Activated B cell treated with CpG ODN at 0.5 μM for 24 hours (primary cell): ENCODE measurements at regions not wholly inside any gene's neighbourhood (a gene's known extent, or its start where the extent isn't known, plus 50 kb on each side); places are given as distances from the start of the nearest gene placed in this dataset.

Source experiments
- ATAC-seq: fragments of 200-7000 bp; cut with Tn5 transposase; one replicate; pipeline ENCODE4 v1.10.0; 2021; ENCODE audit warnings: low read depth, mild to moderate bottlenecking, moderate library complexity
- CTCF ChIA-PET: fragments of 350-600 bp; sonication (Branson Sonifier 250); formaldehyde crosslinking; loops from one replicate; lab custom pipeline; 2021; ENCODE audit warnings: antibody characterized with exemption; lab: Charles Lee
- POLR2A ChIA-PET: fragments of 350-600 bp; sonication (Branson Sonifier 250); formaldehyde crosslinking; loops from one replicate; lab custom pipeline; 2021; ENCODE audit warnings: antibody characterized with exemption; lab: Charles Lee
- DNase-seq: peaks from one replicate; pipeline ENCODE4 v3.0.0; 2022
- H3K27ac Mint-ChIP-seq: one replicate; pipeline ENCODE4 v1.8.0; 2020; ENCODE audit warnings: mixed read lengths
- H3K27me3 Mint-ChIP-seq: one replicate; pipeline ENCODE4 v1.8.0; 2021; ENCODE audit warnings: mixed read lengths
- H3K36me3 Mint-ChIP-seq: one replicate; pipeline ENCODE4 v1.8.0; 2021; ENCODE audit warnings: low read depth, mixed read lengths
- H3K4me1 Mint-ChIP-seq: one replicate; pipeline ENCODE4 v1.8.0; 2021; ENCODE audit warnings: mixed read lengths
- H3K4me3 Mint-ChIP-seq: one replicate; pipeline ENCODE4 v1.8.0; 2020; ENCODE audit warnings: mild to moderate bottlenecking, mixed read lengths
- H3K9me3 Mint-ChIP-seq: one replicate; pipeline ENCODE4 v1.8.0; 2020; ENCODE audit warnings: mixed read lengths
- intact Hi-C: fragments of 100-400 bp; cut with micrococcal nuclease; formaldehyde crosslinking; loops from one replicate; pipeline ENCODE4 v1.15.1; 2024
- TF ChIP-seq, protein P1 (sequence below): fragments of 200-600 bp; IDR thresholded peaks from one replicate; pipeline ENCODE4 v1.8.0; 2022; ENCODE audit warnings: antibody characterized with exemption, mild to moderate bottlenecking

DNA sequence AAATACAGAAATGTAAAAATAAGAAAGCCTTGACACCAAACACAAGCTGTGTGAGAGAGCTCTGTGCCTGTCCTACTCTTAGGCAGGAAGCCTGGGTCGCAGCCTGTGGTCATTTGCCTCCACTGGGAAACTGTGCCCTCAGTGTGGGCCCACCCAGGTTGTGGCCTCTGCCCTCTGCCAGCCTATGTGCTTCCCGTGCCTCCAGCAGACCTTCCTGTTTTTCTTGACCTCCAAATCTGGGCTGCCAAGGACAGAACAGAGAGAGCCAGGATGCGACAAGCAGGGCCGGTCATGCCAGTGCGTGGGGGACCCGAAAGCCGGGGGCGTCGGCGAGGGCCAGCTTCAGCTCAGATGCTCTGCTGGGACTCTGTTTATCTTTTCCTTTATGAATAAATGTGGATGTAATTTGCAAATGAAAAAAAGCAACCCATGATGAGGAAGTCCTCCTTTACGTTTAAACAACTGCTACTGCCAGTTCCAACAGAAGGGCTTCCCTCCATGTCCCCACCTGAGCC lies 189.2 kb upstream of the EXOC2 start:
- H3K4me1 Mint-ChIP-seq = no peaks in the 10 kb centered on the region
- no peak overlapping the region for H3K4me3 Mint-ChIP-seq
- ATAC-seq = no peak
- intact Hi-C loops = no loop called here
- POLR2A ChIA-PET = no interaction called here
- no peaks in the 10 kb centered on the region for H3K9me3 Mint-ChIP-seq
- DNase-seq = no peak
- TF ChIP-seq, protein P1, sequence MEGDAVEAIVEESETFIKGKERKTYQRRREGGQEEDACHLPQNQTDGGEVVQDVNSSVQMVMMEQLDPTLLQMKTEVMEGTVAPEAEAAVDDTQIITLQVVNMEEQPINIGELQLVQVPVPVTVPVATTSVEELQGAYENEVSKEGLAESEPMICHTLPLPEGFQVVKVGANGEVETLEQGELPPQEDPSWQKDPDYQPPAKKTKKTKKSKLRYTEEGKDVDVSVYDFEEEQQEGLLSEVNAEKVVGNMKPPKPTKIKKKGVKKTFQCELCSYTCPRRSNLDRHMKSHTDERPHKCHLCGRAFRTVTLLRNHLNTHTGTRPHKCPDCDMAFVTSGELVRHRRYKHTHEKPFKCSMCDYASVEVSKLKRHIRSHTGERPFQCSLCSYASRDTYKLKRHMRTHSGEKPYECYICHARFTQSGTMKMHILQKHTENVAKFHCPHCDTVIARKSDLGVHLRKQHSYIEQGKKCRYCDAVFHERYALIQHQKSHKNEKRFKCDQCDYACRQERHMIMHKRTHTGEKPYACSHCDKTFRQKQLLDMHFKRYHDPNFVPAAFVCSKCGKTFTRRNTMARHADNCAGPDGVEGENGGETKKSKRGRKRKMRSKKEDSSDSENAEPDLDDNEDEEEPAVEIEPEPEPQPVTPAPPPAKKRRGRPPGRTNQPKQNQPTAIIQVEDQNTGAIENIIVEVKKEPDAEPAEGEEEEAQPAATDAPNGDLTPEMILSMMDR = no peak
- no peak overlapping the region for H3K27ac Mint-ChIP-seq
- peaks cover 28% of the 10 kb centered on the region for H3K27me3 Mint-ChIP-seq
- CTCF ChIA-PET = no interaction called here
- H3K36me3 Mint-ChIP-seq = no peaks in the 10 kb centered on the region

DNA sequence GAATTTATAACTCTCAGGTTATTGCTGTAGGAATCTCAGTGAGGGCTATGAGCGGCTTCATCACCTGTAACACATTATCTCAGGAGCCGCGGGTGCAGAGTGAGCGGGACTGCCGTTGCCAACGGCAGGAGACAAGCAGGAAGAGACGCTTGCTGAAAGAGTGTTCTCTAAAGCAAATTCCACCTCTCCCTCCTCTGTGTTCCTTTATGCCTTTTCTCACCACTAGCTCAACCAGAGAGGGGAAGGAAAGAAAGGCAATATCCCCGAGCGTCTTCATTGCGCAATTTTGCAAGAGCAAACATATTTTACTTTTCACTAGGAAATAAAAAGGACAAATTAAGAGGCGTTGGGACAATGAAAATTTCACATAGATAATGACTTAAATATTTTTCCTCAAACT lies 185.2 kb upstream of the EXOC2 start:
- H3K27ac Mint-ChIP-seq = no peak overlapping the region
- H3K36me3 Mint-ChIP-seq = no peaks in the 10 kb centered on the region
- intact Hi-C loops = no loop called here
- CTCF ChIA-PET = no interaction called here
- ATAC-seq = no peak
- no peaks in the 10 kb centered on the region for H3K9me3 Mint-ChIP-seq
- no peaks in the 10 kb centered on the region for H3K4me1 Mint-ChIP-seq
- no peak for DNase-seq
- H3K27me3 Mint-ChIP-seq = peaks cover 25% of the 10 kb centered on the region
- TF ChIP-seq, protein P1 = no peak
- POLR2A ChIA-PET = no interaction called here
- no peak overlapping the region for H3K4me3 Mint-ChIP-seq

DNA sequence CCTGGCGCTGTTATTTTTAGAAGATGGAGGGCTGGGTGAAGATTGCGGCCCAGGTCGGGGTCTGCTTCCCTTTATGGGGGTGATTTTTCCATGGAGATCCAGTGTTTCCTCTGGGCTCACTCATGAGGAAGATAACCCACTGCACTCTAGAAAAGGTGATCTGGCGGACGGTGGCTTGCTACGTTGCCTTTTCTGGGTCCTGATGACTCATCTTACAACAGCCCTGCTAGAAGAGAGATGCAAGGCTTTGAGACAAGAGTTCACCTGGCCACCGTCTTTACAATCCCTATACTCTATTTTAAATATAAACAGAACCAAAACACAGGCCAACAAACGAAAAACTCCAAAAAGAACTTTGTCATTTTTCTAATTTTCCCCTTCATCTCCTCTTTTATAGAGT lies 182.1 kb upstream of the EXOC2 start:
- no peak for ATAC-seq
- DNase-seq = no peak
- Mint-ChIP-seq H3K27ac (no peak overlapping the region), H3K9me3 (peaks cover 4% of the 10 kb centered on the region), H3K36me3 (no peaks in the 10 kb centered on the region), H3K4me3 (no peak overlapping the region), H3K27me3 (peaks cover 19% of the 10 kb centered on the region), H3K4me1 (no peaks in the 10 kb centered on the region)
- ChIA-PET POLR2A (no interaction called here), CTCF (no interaction called here)
- intact Hi-C loops = no loop called here
- TF ChIP-seq, protein P1 = no peak

DNA sequence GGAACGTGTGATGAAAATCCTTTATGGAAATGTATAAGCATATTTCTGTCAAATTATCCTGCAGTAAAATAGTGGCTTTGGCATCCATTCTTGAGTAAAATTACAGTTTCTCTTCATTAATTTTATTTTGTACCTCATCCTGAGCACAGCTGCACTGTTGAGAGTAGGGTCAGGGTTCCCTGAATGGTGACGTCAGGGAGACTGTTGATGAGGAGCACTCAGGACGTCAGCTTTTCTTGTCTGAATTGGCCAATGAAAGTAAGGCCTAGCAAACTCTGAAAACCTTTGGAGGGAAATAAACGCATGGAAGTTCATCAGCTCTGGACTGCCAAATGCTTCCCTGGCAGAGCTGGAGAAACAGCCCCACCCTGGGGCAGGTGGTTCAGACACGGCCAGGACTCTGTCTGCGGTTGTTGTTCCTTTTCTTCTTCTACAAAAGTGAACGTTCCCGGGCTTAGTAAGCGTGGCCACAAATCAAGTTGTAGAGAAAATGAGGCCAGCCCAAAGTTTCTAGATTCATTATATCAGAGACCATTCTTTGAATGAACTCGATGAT lies 179.7 kb upstream of the EXOC2 start:
- ATAC-seq = no peak
- DNase-seq = no peak
- Mint-ChIP-seq H3K27me3 (peaks cover 18% of the 10 kb centered on the region), H3K27ac (no peak overlapping the region), H3K36me3 (no peaks in the 10 kb centered on the region), H3K4me3 (no peak overlapping the region), H3K4me1 (no peaks in the 10 kb centered on the region), H3K9me3 (peaks cover 4% of the 10 kb centered on the region)
- TF ChIP-seq, protein P1 = no peak
- ChIA-PET CTCF (no interaction called here), POLR2A (no interaction called here)
- intact Hi-C loops = no loop called here

DNA sequence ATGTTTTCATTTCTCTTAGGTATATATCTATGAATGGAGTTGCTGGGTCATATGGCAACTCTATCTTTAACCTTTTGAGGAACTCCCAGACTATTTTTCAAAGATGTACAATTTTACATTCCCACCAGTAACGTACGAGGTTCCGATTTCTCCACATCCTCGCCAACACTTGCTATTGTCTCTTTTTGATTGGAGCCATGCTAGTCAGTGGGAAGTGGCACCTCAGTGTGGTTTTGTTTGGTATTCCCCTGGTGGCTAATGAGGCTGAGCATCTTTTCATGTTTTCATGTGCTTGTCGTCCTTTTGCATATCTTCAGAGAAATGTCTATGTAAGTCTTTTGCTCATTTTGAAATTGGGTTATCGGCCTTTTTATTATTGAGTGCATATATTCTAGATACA lies 178.6 kb upstream of the EXOC2 start:
- TF ChIP-seq, protein P1 = no peak
- H3K27ac Mint-ChIP-seq = no peak overlapping the region
- no peak overlapping the region for H3K4me3 Mint-ChIP-seq
- POLR2A ChIA-PET = no interaction called here
- no peak for ATAC-seq
- H3K4me1 Mint-ChIP-seq = no peaks in the 10 kb centered on the region
- no peaks in the 10 kb centered on the region for H3K36me3 Mint-ChIP-seq
- DNase-seq = no peak
- CTCF ChIA-PET = no interaction called here
- H3K9me3 Mint-ChIP-seq = peaks cover 4% of the 10 kb centered on the region
- intact Hi-C loops = no loop called here
- H3K27me3 Mint-ChIP-seq = peaks cover 13% of the 10 kb centered on the region
